ENCODE measurements at regions not wholly inside any gene's neighbourhood (a gene's known extent, or its start where the extent isn't known, plus 50 kb on each side); places are given as distances from the start of the nearest gene placed in this dataset.

DNA sequence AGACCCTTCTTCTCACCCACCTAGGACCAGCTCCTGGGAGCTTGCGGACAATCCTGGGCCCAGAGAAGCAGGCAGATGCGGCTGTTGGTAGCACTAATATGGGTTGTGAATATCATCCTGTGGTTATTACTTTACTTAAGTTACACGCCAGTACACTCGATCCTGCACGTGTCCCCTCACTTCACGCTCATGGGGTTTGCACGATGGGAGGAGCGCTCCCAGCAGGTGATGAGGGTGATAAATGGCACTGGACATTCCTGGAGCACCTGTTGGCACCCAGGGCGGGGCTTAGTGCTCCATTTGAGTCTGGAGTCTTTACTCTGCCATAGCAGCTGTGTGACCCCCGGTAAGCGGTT lies 335.1 kb downstream of the PREX1 start (continued):
- TF ChIP-seq, protein P1, sequence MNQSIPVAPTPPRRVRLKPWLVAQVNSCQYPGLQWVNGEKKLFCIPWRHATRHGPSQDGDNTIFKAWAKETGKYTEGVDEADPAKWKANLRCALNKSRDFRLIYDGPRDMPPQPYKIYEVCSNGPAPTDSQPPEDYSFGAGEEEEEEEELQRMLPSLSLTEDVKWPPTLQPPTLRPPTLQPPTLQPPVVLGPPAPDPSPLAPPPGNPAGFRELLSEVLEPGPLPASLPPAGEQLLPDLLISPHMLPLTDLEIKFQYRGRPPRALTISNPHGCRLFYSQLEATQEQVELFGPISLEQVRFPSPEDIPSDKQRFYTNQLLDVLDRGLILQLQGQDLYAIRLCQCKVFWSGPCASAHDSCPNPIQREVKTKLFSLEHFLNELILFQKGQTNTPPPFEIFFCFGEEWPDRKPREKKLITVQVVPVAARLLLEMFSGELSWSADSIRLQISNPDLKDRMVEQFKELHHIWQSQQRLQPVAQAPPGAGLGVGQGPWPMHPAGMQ (IDR thresholded peaks at IDR 0.05; ENCODE audit: borderline replicate concordance): no peak
- TF ChIP-seq MXI1 (IDR thresholded peaks at IDR 0.05; ENCODE audit: low read depth, low read length): no peak
- TF ChIP-seq CEBPB (IDR thresholded peaks at IDR 0.05; ENCODE audit: borderline replicate concordance in 1 of 2, low read depth in 2 of 2, low read length in 2 of 2): no peak
- TF ChIP-seq STAT3 (IDR thresholded peaks at IDR 0.05; ENCODE audit: low read depth, low read length): no peak
- TF ChIP-seq CHD4 (IDR thresholded peaks at IDR 0.05): no peak
- no peak for TF ChIP-seq EP300 (IDR thresholded peaks at IDR 0.05; ENCODE audit: borderline replicate concordance in 1 of 2, control insufficient read depth in 1 of 2, low read depth in 2 of 2, low read length in 2 of 2)

DNA sequence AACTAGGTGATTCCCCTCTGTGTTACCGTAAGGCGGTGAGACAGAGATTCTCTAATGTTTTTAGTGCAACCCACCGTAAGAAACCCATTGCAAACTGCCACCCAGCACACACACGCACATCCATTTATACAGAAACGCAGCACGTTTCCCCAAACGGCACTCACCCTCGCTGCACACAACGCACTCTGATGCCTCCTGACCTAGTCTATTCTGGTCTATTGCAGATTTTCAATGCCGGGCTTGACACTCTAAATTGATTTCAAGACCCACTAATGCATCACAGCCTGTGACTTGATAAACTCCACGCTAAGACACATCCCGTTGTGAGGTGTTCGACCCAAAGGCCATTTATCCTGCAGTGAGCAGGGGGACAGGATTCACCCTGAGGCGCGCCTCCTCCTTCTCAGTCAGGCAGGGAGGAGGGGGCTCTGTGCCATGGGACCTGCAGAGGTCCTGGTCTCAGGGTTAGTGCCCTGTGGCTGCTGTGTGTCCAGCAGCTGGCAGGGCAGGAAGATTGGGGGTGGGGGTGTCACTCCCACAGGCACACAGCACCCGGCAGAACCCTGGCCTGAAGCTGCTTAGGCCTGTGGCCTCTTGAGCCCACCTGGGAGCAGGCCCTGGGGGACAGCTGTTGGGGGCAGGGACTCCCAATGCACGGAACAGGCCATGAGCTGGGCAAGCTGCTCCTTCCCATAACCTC lies 335.6 kb downstream of the PREX1 start:
- Histone ChIP-seq H4K20me1 (ENCODE audit: control insufficient read depth, insufficient read depth) (no peaks in the 10 kb centered on the region), H2AFZ (ENCODE audit: control insufficient read depth, low read depth, low read length) (no peak overlapping the region), H3K27me3 (replicated peaks in 1 of 2; ENCODE audit: control insufficient read depth in 2 of 2, insufficient read depth in 2 of 2, low read length in 1 of 2) (no peaks in the 10 kb centered on the region), H3K4me3 (no peak overlapping the region), H3K9ac (ENCODE audit: control insufficient read depth, insufficient read depth, low read length) (no peak overlapping the region), H3K79me2 (ENCODE audit: control insufficient read depth, insufficient read depth, low read length) (no peaks in the 10 kb centered on the region), H3K9me3 (replicated peaks; ENCODE audit: control insufficient read depth, insufficient read depth, low read length) (no peaks in the 10 kb centered on the region), H3K36me3 (ENCODE audit: control insufficient read depth in 2 of 2, insufficient read depth in 2 of 2, low read length in 1 of 2) (no peaks in the 10 kb centered on the region), H3K4me2 (ENCODE audit: control insufficient read depth, insufficient read depth) (no peak overlapping the region), H3K27ac (ENCODE audit: control insufficient read depth, insufficient read depth) (no peak overlapping the region), H3K4me1 (ENCODE audit: control insufficient read depth, insufficient read depth, low read length) (peaks cover 12% of the 10 kb centered on the region)
- no peak for FAIRE-seq
- ChIA-PET RAD21 (ENCODE audit: unreplicated experiment) (interaction anchor here (0.6 kb wide), 1 partner anchor 113 kb away, joined by 3 read pairs; no protein-coding TSS in a partner anchor), SMC1A (ENCODE audit: uncharacterized antibody, unreplicated experiment) (no interaction called here), POLR2A (no interaction called here), CTCF (no interaction called here)
- DNase-seq (ENCODE audit: low read depth, low spot score): no peak
- intact Hi-C loops (cut with micrococcal nuclease; ENCODE audit: unreplicated experiment) (no loop called here), in situ Hi-C loops (cut with MboI) (no loop called here)
- ATAC-seq: no peak
- BruUV-seq (replicated peaks): no TSS peak
- no peak for TF ChIP-seq NRF1 (conservative IDR thresholded peaks at IDR 0.05; ENCODE audit: low read depth, low read length)
- no peak for TF ChIP-seq ZNF217 (IDR thresholded peaks at IDR 0.05)
- TF ChIP-seq, protein P2, sequence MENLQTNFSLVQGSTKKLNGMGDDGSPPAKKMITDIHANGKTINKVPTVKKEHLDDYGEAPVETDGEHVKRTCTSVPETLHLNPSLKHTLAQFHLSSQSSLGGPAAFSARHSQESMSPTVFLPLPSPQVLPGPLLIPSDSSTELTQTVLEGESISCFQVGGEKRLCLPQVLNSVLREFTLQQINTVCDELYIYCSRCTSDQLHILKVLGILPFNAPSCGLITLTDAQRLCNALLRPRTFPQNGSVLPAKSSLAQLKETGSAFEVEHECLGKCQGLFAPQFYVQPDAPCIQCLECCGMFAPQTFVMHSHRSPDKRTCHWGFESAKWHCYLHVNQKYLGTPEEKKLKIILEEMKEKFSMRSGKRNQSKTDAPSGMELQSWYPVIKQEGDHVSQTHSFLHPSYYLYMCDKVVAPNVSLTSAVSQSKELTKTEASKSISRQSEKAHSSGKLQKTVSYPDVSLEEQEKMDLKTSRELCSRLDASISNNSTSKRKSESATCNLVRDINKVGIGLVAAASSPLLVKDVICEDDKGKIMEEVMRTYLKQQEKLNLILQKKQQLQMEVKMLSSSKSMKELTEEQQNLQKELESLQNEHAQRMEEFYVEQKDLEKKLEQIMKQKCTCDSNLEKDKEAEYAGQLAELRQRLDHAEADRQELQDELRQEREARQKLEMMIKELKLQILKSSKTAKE (IDR thresholded peaks at IDR 0.05; ENCODE audit: low read depth, poor library complexity, severe bottlenecking): no peak
- TF ChIP-seq TAF1 (IDR thresholded peaks at IDR 0.05; ENCODE audit: borderline replicate concordance, low read depth, low read length): no peak
- no peak for TF ChIP-seq SMARCA5 (IDR thresholded peaks at IDR 0.05)
- TF ChIP-seq, protein P3, sequence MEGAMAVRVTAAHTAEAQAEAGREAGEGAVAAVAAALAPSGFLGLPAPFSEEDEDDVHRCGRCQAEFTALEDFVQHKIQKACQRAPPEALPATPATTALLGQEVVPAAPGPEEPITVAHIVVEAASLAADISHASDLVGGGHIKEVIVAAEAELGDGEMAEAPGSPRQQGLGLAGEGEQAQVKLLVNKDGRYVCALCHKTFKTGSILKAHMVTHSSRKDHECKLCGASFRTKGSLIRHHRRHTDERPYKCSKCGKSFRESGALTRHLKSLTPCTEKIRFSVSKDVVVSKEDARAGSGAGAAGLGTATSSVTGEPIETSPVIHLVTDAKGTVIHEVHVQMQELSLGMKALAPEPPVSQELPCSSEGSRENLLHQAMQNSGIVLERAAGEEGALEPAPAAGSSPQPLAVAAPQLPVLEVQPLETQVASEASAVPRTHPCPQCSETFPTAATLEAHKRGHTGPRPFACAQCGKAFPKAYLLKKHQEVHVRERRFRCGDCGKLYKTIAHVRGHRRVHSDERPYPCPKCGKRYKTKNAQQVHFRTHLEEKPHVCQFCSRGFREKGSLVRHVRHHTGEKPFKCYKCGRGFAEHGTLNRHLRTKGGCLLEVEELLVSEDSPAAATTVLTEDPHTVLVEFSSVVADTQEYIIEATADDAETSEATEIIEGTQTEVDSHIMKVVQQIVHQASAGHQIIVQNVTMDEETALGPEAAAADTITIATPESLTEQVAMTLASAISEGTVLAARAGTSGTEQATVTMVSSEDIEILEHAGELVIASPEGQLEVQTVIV (IDR thresholded peaks at IDR 0.05; ENCODE audit: borderline replicate concordance, partially characterized antibody): no peak
- TF ChIP-seq KAT2A (conservative IDR thresholded peaks at IDR 0.05; ENCODE audit: control insufficient read depth, low read depth, low read length): no peak
- TF ChIP-seq KDM1A (IDR thresholded peaks at IDR 0.05; ENCODE audit: borderline replicate concordance): no peak
- TF ChIP-seq, protein P4, sequence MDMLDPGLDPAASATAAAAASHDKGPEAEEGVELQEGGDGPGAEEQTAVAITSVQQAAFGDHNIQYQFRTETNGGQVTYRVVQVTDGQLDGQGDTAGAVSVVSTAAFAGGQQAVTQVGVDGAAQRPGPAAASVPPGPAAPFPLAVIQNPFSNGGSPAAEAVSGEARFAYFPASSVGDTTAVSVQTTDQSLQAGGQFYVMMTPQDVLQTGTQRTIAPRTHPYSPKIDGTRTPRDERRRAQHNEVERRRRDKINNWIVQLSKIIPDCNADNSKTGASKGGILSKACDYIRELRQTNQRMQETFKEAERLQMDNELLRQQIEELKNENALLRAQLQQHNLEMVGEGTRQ (IDR thresholded peaks at IDR 0.05; ENCODE audit: borderline replicate concordance, low read depth, low read length): no peak
- whole genome bisulfite sequencing (ENCODE audit: insufficient coverage, insufficient replicate concordance, low lambda C conversion rate, missing lambda C conversion rate): 73% methylated on average over 17 of the region's 17 CpGs
